Activated naive CD8-positive, alpha-beta T cell treated with anti-CD3 and anti-CD28 coated beads, Interleukin-2, amount 10 ng/mL, durations not matched to agents 7 days and 5 days (primary cell): ENCODE measurements at regions not wholly inside any gene's neighbourhood (a gene's known extent, or its start where the extent isn't known, plus 50 kb on each side); places are given as distances from the start of the nearest gene placed in this dataset.

Experiments used
- ATAC-seq: fragments of 150-1000 bp; cut with Tn5 transposase; one replicate; pipeline ENCODE4 v1.10.0; 2021; ENCODE audit warnings: low read depth, moderate library complexity
- POLR2A ChIA-PET: fragments of 350-600 bp; sonication (Branson Sonifier 250); formaldehyde crosslinking; loops from one replicate; lab custom pipeline; 2021; ENCODE audit warnings: antibody characterized with exemption; lab: Charles Lee
- DNase-seq: peaks from one replicate; pipeline ENCODE4 v3.0.0; 2021
- H3K27ac Mint-ChIP-seq: one replicate; pipeline ENCODE4 v1.8.0; 2022; ENCODE audit warnings: mild to moderate bottlenecking, mixed read lengths
- H3K27me3 Mint-ChIP-seq: one replicate; pipeline ENCODE4 v1.8.0; 2022; ENCODE audit warnings: mild to moderate bottlenecking, moderate library complexity, mixed read lengths
- H3K36me3 Mint-ChIP-seq: one replicate; pipeline ENCODE4 v1.8.0; 2021; ENCODE audit warnings: mild to moderate bottlenecking, mixed read lengths
- H3K4me1 Mint-ChIP-seq: one replicate; pipeline ENCODE4 v1.8.0; 2021; ENCODE audit warnings: mixed read lengths
- H3K4me3 Mint-ChIP-seq: one replicate; pipeline ENCODE4 v1.8.0; 2022; ENCODE audit warnings: mild to moderate bottlenecking, moderate library complexity, mixed read lengths
- H3K9me3 Mint-ChIP-seq: one replicate; pipeline ENCODE4 v1.8.0; 2021; ENCODE audit warnings: mixed read lengths

GRCh38 chr14:53331247-53331646 lies 178.1 kb upstream of the DDHD1 start:
- H3K4me1 Mint-ChIP-seq, result no peaks in the 10 kb centered on the region
- no peaks in the 10 kb centered on the region for H3K9me3 Mint-ChIP-seq
- ATAC-seq (no peak), DNase-seq (no peak)
- no peaks in the 10 kb centered on the region for H3K27me3 Mint-ChIP-seq
- H3K4me3 Mint-ChIP-seq, result no peak overlapping the region
- POLR2A ChIA-PET, result no interaction called here
- no peaks in the 10 kb centered on the region for H3K36me3 Mint-ChIP-seq
- H3K27ac Mint-ChIP-seq, result no peak overlapping the region

- ATAC-seq, result no peak
- no peak for DNase-seq
- Mint-ChIP-seq H3K27me3 (no peaks in the 10 kb centered on the region), H3K9me3 (no peaks in the 10 kb centered on the region), H3K36me3 (no peaks in the 10 kb centered on the region), H3K4me1 (no peaks in the 10 kb centered on the region), H3K27ac (no peak overlapping the region), H3K4me3 (no peak overlapping the region)
- POLR2A ChIA-PET, result interaction anchor here (0.9 kb wide), 1 partner anchor 35 kb away, joined by 3 read pairs; no protein-coding TSS in a partner anchor
Measured at GRCh38 chr14:53330441-53330840, 177.3 kb upstream of the DDHD1 start.

- DNase-seq (no peak), ATAC-seq (no peak)
- H3K27ac Mint-ChIP-seq, result no peak overlapping the region
- H3K4me1 Mint-ChIP-seq, result no peaks in the 10 kb centered on the region
- no peaks in the 10 kb centered on the region for H3K27me3 Mint-ChIP-seq
- H3K4me3 Mint-ChIP-seq, result no peak overlapping the region
- no peaks in the 10 kb centered on the region for H3K9me3 Mint-ChIP-seq
- no peaks in the 10 kb centered on the region for H3K36me3 Mint-ChIP-seq
- POLR2A ChIA-PET, result no interaction called here
Measured at GRCh38 chr14:53328841-53329240, 175.7 kb upstream of the DDHD1 start.

GRCh38 chr14:53327716-53328115 lies 174.6 kb upstream of the DDHD1 start:
- Mint-ChIP-seq H3K27me3 (no peaks in the 10 kb centered on the region), H3K27ac (no peak overlapping the region), H3K9me3 (no peaks in the 10 kb centered on the region), H3K4me3 (no peak overlapping the region), H3K4me1 (no peaks in the 10 kb centered on the region), H3K36me3 (no peaks in the 10 kb centered on the region)
- ATAC-seq, result no peak
- POLR2A ChIA-PET, result no interaction called here
- DNase-seq, result no peak

GRCh38 chr14:53325176-53325806 lies 172.2 kb upstream of the DDHD1 start:
- ATAC-seq, result no peak
- POLR2A ChIA-PET, result no interaction called here
- Mint-ChIP-seq H3K4me1 (no peaks in the 10 kb centered on the region), H3K4me3 (no peak overlapping the region), H3K27me3 (no peaks in the 10 kb centered on the region), H3K9me3 (peaks cover 2% of the 10 kb centered on the region), H3K27ac (no peak overlapping the region), H3K36me3 (no peaks in the 10 kb centered on the region)
- no peak for DNase-seq

- Mint-ChIP-seq H3K36me3 (peaks cover 3% of the 10 kb centered on the region), H3K27me3 (peaks cover 2% of the 10 kb centered on the region), H3K9me3 (peaks cover 9% of the 10 kb centered on the region), H3K27ac (no peak overlapping the region), H3K4me1 (no peaks in the 10 kb centered on the region), H3K4me3 (no peak overlapping the region)
- no peak for DNase-seq
- POLR2A ChIA-PET, result no interaction called here
- no peak for ATAC-seq
Measured at GRCh38 chr14:53316504-53316903, 163.4 kb upstream of the DDHD1 start.

- H3K4me1 Mint-ChIP-seq, result peaks cover 16% of the 10 kb centered on the region
- POLR2A ChIA-PET, result no interaction called here
- H3K9me3 Mint-ChIP-seq, result peaks cover 3% of the 10 kb centered on the region
- H3K4me3 Mint-ChIP-seq, result no peak overlapping the region
- H3K27ac Mint-ChIP-seq, result no peak overlapping the region
- peaks cover 8% of the 10 kb centered on the region for H3K36me3 Mint-ChIP-seq
- DNase-seq (no peak), ATAC-seq (no peak)
- peaks cover 2% of the 10 kb centered on the region for H3K27me3 Mint-ChIP-seq
Measured at GRCh38 chr14:53310412-53310811, 157.3 kb upstream of the DDHD1 start.

- Mint-ChIP-seq H3K4me3 (no peak overlapping the region), H3K36me3 (peaks cover 6% of the 10 kb centered on the region), H3K9me3 (peaks cover 2% of the 10 kb centered on the region), H3K27me3 (no peaks in the 10 kb centered on the region), H3K27ac (no peak overlapping the region), H3K4me1 (peaks cover 16% of the 10 kb centered on the region)
- no peak for ATAC-seq
- POLR2A ChIA-PET, result no interaction called here
- DNase-seq, result no peak
Measured at GRCh38 chr14:53306911-53307310, 153.8 kb upstream of the DDHD1 start.

- H3K27ac Mint-ChIP-seq, result no peak overlapping the region
- POLR2A ChIA-PET, result interaction anchor here (0.6 kb wide), 2 partner anchors 483 to 566 kb away, joined by 3 to 7 read pairs; no protein-coding TSS in a partner anchor
Measured at GRCh38 chr14:53306267-53306721, 153.2 kb upstream of the DDHD1 start.

GRCh38 chr14:53304726-53305381 lies 151.7 kb upstream of the DDHD1 start:
- Mint-ChIP-seq H3K36me3 (no peaks in the 10 kb centered on the region), H3K4me1 (peaks cover 7% of the 10 kb centered on the region), H3K27ac (no peak overlapping the region), H3K9me3 (peaks cover 2% of the 10 kb centered on the region), H3K4me3 (no peak overlapping the region), H3K27me3 (no peaks in the 10 kb centered on the region)
- ATAC-seq (no peak), DNase-seq (no peak)
- POLR2A ChIA-PET, result no interaction called here

More at GRCh38 chr14:53306267-53306721, 153.2 kb upstream of the DDHD1 start:
- Mint-ChIP-seq H3K4me3 (peak overlapping the region; percentile 60), H3K27me3 (no peaks in the 10 kb centered on the region), H3K9me3 (peaks cover 2% of the 10 kb centered on the region), H3K36me3 (peaks cover 3% of the 10 kb centered on the region), H3K4me1 (peaks cover 16% of the 10 kb centered on the region)
- ATAC-seq (no peak), DNase-seq (peak; percentile 38)

GRCh38 chr14:53295985-53296582 lies 143.0 kb upstream of the DDHD1 start:
- no peak overlapping the region for H3K27ac Mint-ChIP-seq
- H3K36me3 Mint-ChIP-seq, result peaks cover 1% of the 10 kb centered on the region
- POLR2A ChIA-PET, result interaction anchor here (0.7 kb wide), 1 partner anchor 34 kb away, joined by 3 read pairs; no protein-coding TSS in a partner anchor
- H3K9me3 Mint-ChIP-seq, result no peaks in the 10 kb centered on the region
- H3K4me3 Mint-ChIP-seq, result no peak overlapping the region
- H3K4me1 Mint-ChIP-seq, result no peaks in the 10 kb centered on the region
- DNase-seq, result no peak
- H3K27me3 Mint-ChIP-seq, result peaks cover 2% of the 10 kb centered on the region
- ATAC-seq, result no peak

- Mint-ChIP-seq H3K4me1 (no peaks in the 10 kb centered on the region), H3K36me3 (peaks cover 1% of the 10 kb centered on the region), H3K9me3 (no peaks in the 10 kb centered on the region), H3K27me3 (peaks cover 2% of the 10 kb centered on the region), H3K27ac (no peak overlapping the region), H3K4me3 (no peak overlapping the region)
- ATAC-seq (no peak), DNase-seq (no peak)
- POLR2A ChIA-PET, result interaction anchor here (0.7 kb wide), 1 partner anchor 35 kb away, joined by 3 read pairs; no protein-coding TSS in a partner anchor
Measured at GRCh38 chr14:53295372-53295771, 142.2 kb upstream of the DDHD1 start.

- no peak for DNase-seq
- H3K4me1 Mint-ChIP-seq, result no peaks in the 10 kb centered on the region
- peaks cover 3% of the 10 kb centered on the region for H3K9me3 Mint-ChIP-seq
- POLR2A ChIA-PET, result no interaction called here
- peaks cover 2% of the 10 kb centered on the region for H3K36me3 Mint-ChIP-seq
- no peaks in the 10 kb centered on the region for H3K27me3 Mint-ChIP-seq
- H3K27ac Mint-ChIP-seq, result no peak overlapping the region
- no peak for ATAC-seq
- no peak overlapping the region for H3K4me3 Mint-ChIP-seq
Measured at GRCh38 chr14:53286301-53286700, 133.2 kb upstream of the DDHD1 start.

GRCh38 chr14:53285821-53286220 lies 132.7 kb upstream of the DDHD1 start:
- peaks cover 5% of the 10 kb centered on the region for H3K9me3 Mint-ChIP-seq
- no peak for DNase-seq
- no peak overlapping the region for H3K4me3 Mint-ChIP-seq
- no peaks in the 10 kb centered on the region for H3K4me1 Mint-ChIP-seq
- H3K27me3 Mint-ChIP-seq, result no peaks in the 10 kb centered on the region
- H3K27ac Mint-ChIP-seq, result no peak overlapping the region
- H3K36me3 Mint-ChIP-seq, result peaks cover 4% of the 10 kb centered on the region
- ATAC-seq, result no peak
- POLR2A ChIA-PET, result no interaction called here
